Testis (tissue), 2 donors: ENCODE measurements at regions not wholly inside any gene's neighbourhood (a gene's known extent, or its start where the extent isn't known, plus 50 kb on each side); places are given as distances from the start of the nearest gene placed in this dataset.

ENCODE experiments used
- POLR2A ChIP-seq: fragments of 450-650 bp; IDR thresholded peaks from one replicate; pipeline ENCODE4 v1.6.1; 2017; ENCODE audit warnings: antibody characterized with exemption, mild to moderate bottlenecking, moderate library complexity
- TF ChIP-seq, protein P1 (sequence below), 3 experiments: fragments of 450-650 bp in 2 of 3; fragments of 200-600 bp in 1 of 3; sonication (generic) in 1 of 3; IDR thresholded peaks; one replicate each; pipeline ENCODE4 v1.5.1; 2016 to 2019; ENCODE audit warnings: antibody characterized with exemption in 3 of 3, mild to moderate bottlenecking in 2 of 3, moderate library complexity in 1 of 3

DNA sequence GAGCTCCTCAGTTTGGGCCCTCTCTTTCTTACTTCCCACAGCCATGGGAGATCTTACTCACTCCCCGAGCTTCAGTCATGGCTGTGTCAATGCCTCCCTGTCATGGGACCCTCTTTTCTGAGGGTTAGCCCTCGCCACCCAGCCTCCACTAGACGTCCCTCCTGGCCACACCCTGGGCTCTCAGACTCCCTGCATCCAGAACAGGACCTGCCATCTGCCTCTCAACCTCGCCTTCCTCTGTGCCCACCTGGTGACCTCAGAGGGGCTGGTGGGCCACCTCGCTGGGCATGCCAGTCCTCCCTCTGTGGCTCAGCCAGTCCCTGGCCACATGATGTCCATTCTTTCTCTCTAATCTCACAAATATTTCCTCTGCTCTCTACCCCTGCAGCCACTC is 54.6 kb upstream of the MED9 start:
- no peak for TF ChIP-seq POLR2A
- TF ChIP-seq, protein P1, sequence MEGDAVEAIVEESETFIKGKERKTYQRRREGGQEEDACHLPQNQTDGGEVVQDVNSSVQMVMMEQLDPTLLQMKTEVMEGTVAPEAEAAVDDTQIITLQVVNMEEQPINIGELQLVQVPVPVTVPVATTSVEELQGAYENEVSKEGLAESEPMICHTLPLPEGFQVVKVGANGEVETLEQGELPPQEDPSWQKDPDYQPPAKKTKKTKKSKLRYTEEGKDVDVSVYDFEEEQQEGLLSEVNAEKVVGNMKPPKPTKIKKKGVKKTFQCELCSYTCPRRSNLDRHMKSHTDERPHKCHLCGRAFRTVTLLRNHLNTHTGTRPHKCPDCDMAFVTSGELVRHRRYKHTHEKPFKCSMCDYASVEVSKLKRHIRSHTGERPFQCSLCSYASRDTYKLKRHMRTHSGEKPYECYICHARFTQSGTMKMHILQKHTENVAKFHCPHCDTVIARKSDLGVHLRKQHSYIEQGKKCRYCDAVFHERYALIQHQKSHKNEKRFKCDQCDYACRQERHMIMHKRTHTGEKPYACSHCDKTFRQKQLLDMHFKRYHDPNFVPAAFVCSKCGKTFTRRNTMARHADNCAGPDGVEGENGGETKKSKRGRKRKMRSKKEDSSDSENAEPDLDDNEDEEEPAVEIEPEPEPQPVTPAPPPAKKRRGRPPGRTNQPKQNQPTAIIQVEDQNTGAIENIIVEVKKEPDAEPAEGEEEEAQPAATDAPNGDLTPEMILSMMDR (IDR thresholded peaks at IDR 0.05): no peak
